ENCODE measurements at regions not wholly inside any gene's neighbourhood (a gene's known extent, or its start where the extent isn't known, plus 50 kb on each side); places are given as distances from the start of the nearest gene placed in this dataset.

DNA sequence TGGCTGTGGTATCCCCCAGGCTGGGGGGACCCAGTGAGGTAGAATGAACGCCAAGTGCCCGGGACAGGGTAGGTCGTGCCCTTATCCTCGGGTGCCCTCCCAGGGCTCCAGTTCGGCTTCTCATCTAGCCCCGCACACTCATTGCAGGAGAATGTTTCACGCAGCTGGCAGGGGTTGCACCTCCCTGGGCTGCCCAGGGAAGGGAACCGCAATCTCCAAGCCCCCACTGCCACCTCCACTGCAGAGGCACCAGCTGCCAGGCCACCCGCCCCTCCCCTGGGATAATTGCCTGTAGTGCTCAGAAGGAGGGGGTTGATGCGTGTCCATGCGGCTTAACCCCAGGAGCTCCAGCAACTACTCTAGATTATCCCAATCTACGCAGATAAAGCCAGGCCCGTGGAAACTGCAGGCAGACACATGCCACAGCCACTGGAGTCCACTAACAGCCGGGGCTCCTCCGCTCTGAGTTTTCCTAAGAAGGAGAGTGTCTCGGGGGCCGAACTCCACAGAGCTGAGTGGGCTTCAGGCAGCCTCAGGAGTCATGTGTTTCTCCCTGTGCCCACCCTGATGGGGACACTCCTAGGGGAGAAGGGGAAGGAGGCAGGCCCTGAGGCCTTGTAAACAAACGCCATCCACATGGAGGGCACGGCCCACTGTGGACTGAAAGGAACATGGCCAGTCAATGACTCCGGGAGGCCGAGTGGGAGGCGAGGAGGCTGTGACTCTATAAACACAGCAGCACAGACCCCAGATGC lies 137.2 kb upstream of the IQSEC1 start (continued):
- TF ChIP-seq, protein P1, sequence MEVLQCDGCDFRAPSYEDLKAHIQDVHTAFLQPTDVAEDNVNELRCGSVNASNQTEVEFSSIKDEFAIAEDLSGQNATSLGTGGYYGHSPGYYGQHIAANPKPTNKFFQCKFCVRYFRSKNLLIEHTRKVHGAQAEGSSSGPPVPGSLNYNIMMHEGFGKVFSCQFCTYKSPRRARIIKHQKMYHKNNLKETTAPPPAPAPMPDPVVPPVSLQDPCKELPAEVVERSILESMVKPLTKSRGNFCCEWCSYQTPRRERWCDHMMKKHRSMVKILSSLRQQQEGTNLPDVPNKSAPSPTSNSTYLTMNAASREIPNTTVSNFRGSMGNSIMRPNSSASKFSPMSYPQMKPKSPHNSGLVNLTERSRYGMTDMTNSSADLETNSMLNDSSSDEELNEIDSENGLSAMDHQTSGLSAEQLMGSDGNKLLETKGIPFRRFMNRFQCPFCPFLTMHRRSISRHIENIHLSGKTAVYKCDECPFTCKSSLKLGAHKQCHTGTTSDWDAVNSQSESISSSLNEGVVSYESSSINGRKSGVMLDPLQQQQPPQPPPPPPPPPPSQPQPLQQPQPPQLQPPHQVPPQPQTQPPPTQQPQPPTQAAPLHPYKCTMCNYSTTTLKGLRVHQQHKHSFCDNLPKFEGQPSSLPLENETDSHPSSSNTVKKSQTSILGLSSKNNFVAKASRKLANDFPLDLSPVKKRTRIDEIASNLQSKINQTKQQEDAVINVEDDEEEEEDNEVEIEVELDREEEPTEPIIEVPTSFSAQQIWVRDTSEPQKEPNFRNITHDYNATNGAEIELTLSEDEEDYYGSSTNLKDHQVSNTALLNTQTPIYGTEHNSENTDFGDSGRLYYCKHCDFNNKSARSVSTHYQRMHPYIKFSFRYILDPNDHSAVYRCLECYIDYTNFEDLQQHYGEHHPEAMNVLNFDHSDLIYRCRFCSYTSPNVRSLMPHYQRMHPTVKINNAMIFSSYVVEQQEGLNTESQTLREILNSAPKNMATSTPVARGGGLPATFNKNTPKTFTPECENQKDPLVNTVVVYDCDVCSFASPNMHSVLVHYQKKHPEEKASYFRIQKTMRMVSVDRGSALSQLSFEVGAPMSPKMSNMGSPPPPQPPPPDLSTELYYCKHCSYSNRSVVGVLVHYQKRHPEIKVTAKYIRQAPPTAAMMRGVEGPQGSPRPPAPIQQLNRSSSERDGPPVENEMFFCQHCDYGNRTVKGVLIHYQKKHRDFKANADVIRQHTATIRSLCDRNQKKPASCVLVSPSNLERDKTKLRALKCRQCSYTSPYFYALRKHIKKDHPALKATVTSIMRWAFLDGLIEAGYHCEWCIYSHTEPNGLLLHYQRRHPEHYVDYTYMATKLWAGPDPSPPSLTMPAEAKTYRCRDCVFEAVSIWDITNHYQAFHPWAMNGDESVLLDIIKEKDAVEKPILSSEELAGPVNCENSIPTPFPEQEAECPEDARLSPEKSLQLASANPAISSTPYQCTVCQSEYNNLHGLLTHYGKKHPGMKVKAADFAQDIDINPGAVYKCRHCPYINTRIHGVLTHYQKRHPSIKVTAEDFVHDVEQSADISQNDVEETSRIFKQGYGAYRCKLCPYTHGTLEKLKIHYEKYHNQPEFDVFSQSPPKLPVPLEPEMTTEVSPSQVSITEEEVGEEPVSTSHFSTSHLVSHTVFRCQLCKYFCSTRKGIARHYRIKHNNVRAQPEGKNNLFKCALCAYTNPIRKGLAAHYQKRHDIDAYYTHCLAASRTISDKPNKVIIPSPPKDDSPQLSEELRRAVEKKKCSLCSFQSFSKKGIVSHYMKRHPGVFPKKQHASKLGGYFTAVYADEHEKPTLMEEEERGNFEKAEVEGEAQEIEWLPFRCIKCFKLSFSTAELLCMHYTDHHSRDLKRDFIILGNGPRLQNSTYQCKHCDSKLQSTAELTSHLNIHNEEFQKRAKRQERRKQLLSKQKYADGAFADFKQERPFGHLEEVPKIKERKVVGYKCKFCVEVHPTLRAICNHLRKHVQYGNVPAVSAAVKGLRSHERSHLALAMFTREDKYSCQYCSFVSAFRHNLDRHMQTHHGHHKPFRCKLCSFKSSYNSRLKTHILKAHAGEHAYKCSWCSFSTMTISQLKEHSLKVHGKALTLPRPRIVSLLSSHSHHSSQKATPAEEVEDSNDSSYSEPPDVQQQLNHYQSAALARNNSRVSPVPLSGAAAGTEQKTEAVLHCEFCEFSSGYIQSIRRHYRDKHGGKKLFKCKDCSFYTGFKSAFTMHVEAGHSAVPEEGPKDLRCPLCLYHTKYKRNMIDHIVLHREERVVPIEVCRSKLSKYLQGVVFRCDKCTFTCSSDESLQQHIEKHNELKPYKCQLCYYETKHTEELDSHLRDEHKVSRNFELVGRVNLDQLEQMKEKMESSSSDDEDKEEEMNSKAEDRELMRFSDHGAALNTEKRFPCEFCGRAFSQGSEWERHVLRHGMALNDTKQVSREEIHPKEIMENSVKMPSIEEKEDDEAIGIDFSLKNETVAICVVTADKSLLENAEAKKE (CRISPR knock-in tag; IDR thresholded peaks at IDR 0.05), result no peak
- TF ChIP-seq STAT1 (IDR thresholded peaks at IDR 0.05; ENCODE audit: unreplicated experiment) (no peak), EZH2 (IDR thresholded peaks at IDR 0.05; ENCODE audit: low read depth, unreplicated experiment) (no peak), ZNF331 (CRISPR knock-in tag; IDR thresholded peaks at IDR 0.05; ENCODE audit: low read depth) (no peak), POLR2AphosphoS5 (IDR thresholded peaks at IDR 0.05; ENCODE audit: low read depth) (no peak), ZNF114 (CRISPR knock-in tag; IDR thresholded peaks at IDR 0.05) (no peak), NANOG (IDR thresholded peaks at IDR 0.05; ENCODE audit: borderline replicate concordance) (no peak), EZH2phosphoT487 (IDR thresholded peaks at IDR 0.05; ENCODE audit: unreplicated experiment) (no peak), CREB1 (CRISPR knock-in tag; IDR thresholded peaks at IDR 0.05; ENCODE audit: low read depth) (no peak)

DNA sequence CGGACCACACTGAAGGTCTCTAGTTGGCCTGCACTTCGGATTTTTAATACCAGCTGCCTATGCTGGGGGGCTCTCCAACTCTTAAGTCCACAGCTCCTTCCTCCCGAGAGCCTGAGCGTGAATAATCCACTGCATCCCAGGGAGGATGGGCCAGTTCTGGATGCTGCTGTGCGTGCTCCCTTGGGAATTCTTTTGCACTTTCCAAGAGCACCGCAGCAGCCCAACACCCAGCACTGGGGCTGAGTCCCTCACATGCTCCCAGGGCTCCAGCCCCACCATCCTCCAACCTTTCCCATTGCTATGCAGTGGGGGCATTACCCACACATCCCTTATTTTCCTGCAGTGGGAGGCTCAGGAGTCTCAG lies 136.4 kb upstream of the IQSEC1 start:
- Histone ChIP-seq H3K27ac (ENCODE audit: low read depth) (no peak overlapping the region), H3K4me2 (no peak overlapping the region), H4K20me1 (replicated peaks; ENCODE audit: insufficient read depth) (no peaks in the 10 kb centered on the region), H3K36me3 (ENCODE audit: insufficient read depth) (no peaks in the 10 kb centered on the region), H3K27me3 (ENCODE audit: insufficient read depth) (no peaks in the 10 kb centered on the region), H3K9me2 (ENCODE audit: insufficient read depth) (no peaks in the 10 kb centered on the region), H3F3A (replicated peaks; ENCODE audit: low read depth) (no peaks in the 10 kb centered on the region), H3K4me1 (ENCODE audit: insufficient read depth) (no peaks in the 10 kb centered on the region), H3K79me2 (replicated peaks; ENCODE audit: insufficient read depth) (no peaks in the 10 kb centered on the region), H3K4me3 (no peak overlapping the region), H2AFZ (no peak overlapping the region)
- no peak for TF ChIP-seq STAT1 (IDR thresholded peaks at IDR 0.05; ENCODE audit: unreplicated experiment)
- TF ChIP-seq EZH2phosphoT487 (IDR thresholded peaks at IDR 0.05; ENCODE audit: unreplicated experiment), result no peak
- TF ChIP-seq POLR2AphosphoS5 (IDR thresholded peaks at IDR 0.05; ENCODE audit: low read depth), result no peak
- Mint-ChIP-seq H3K4me1 (peaks cover 9% of the 10 kb centered on the region; the same call in 1 of the 3 replicates), H3K4me3 (no peak overlapping the region), H3K9me3 (no peaks in the 10 kb centered on the region; the same call in 2 of the 3 replicates), H3K36me3 (ENCODE audit: low read depth) (no peaks in the 10 kb centered on the region; the same call in 2 of the 3 replicates), H3K27ac (no peak overlapping the region), H3K27me3 (ENCODE audit: insufficient read depth, low read depth, poor library complexity) (peaks cover 8% of the 10 kb centered on the region)
- DNase-seq (ENCODE audit: low spot score) (no peak), ATAC-seq (no peak; the same call in 2 of the 3 replicates)
